Lower lobe of right lung (tissue), 2 donors: ENCODE measurements at regions not wholly inside any gene's neighbourhood (a gene's known extent, or its start where the extent isn't known, plus 50 kb on each side); places are given as distances from the start of the nearest gene placed in this dataset.

Experiments used
- ATAC-seq, 2 donors: fragments of 200-7000 bp; cut with Tn5 transposase; one replicate each; pipeline ENCODE4 v1.9.1; 2020 to 2022; ENCODE audit warnings: mild to moderate bottlenecking in 2 of 2, moderate library complexity in 2 of 2
- DNase-seq: peaks from one replicate; pipeline ENCODE4 v3.0.0-alpha.2; 2020
- H3K27ac ChIP-seq: fragments of 200-600 bp; one replicate; pipeline ENCODE4 v1.8.0; 2022
- H3K27me3 ChIP-seq: fragments of 200-600 bp; one replicate; pipeline ENCODE4 v1.8.0; 2022; ENCODE audit warnings: low read depth
- H3K36me3 ChIP-seq: fragments of 200-600 bp; one replicate; pipeline ENCODE4 v1.8.0; 2022; ENCODE audit warnings: mild to moderate bottlenecking
- H3K4me1 ChIP-seq: fragments of 200-600 bp; one replicate; pipeline ENCODE4 v1.8.0; 2022
- H3K4me3 ChIP-seq: fragments of 200-600 bp; one replicate; pipeline ENCODE4 v1.8.0; 2022; ENCODE audit warnings: mild to moderate bottlenecking
- H3K9me3 ChIP-seq: fragments of 200-600 bp; one replicate; pipeline ENCODE4 v1.8.0; 2022
- intact Hi-C: fragments of 100-400 bp; cut with DNase I; formaldehyde crosslinking; loops from one replicate; pipeline ENCODE4 v1.11.0; 2022
- TF ChIP-seq, protein P1 (sequence below): fragments of 200-600 bp; IDR thresholded peaks from one replicate; pipeline ENCODE4 v1.8.0; 2022; ENCODE audit warnings: antibody characterized with exemption, mild to moderate bottlenecking
- donor health status: DM: no; HTN: yes; CAD: no; lungs with severe emphysema.

DNA sequence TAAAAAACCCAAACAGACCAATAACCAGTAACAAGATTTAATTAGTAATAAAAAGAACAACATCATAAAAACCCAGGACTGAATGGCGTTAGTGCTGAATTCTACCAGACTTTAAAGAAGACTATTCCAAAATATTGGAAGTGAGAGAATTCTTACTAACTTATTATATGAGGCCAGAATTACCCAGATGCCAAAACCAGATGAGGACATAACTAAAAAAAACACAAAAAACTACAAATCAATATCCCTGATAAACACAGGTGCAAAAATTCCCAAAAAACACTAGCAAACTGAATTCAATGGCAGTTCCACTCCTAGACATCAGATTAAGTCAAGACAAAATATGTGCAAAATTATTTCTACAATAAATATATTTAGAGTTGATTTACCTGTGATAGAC is 400.1 kb upstream of the PABPC4L start:
- ATAC-seq (no peak), DNase-seq (no peak)
- H3K4me1 ChIP-seq: no peaks in the 10 kb centered on the region
- no peaks in the 10 kb centered on the region for H3K36me3 ChIP-seq
- no peak overlapping the region for H3K4me3 ChIP-seq
- no peaks in the 10 kb centered on the region for H3K9me3 ChIP-seq
- H3K27ac ChIP-seq: no peak overlapping the region
- TF ChIP-seq, protein P1, sequence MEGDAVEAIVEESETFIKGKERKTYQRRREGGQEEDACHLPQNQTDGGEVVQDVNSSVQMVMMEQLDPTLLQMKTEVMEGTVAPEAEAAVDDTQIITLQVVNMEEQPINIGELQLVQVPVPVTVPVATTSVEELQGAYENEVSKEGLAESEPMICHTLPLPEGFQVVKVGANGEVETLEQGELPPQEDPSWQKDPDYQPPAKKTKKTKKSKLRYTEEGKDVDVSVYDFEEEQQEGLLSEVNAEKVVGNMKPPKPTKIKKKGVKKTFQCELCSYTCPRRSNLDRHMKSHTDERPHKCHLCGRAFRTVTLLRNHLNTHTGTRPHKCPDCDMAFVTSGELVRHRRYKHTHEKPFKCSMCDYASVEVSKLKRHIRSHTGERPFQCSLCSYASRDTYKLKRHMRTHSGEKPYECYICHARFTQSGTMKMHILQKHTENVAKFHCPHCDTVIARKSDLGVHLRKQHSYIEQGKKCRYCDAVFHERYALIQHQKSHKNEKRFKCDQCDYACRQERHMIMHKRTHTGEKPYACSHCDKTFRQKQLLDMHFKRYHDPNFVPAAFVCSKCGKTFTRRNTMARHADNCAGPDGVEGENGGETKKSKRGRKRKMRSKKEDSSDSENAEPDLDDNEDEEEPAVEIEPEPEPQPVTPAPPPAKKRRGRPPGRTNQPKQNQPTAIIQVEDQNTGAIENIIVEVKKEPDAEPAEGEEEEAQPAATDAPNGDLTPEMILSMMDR: no peak
- intact Hi-C loops: no loop called here
- H3K27me3 ChIP-seq: no peaks in the 10 kb centered on the region

DNA sequence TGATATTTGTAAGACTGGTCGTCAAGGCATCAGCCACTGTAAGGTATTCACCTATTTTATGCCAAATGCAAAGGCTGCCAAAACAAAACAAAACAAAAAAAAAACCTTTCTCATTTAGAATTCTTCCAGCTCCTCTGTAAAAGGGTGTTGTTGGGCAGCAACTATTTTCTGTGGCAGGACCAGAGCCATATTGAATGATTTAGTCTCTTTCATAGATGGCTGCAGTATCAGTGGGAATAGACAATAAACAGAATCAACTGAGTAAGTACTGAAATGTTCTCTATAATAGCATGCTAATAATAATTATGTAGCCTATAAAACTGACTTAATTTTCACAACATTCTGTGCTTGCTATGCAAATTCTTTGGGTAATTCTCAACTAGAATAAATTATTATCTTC is 389.7 kb upstream of the PABPC4L start:
- no peaks in the 10 kb centered on the region for H3K36me3 ChIP-seq
- H3K9me3 ChIP-seq: no peaks in the 10 kb centered on the region
- intact Hi-C loops: no loop called here
- DNase-seq: no peak
- H3K27me3 ChIP-seq: no peaks in the 10 kb centered on the region
- ATAC-seq: no peak
- H3K4me3 ChIP-seq: no peak overlapping the region
- TF ChIP-seq, protein P1: no peak
- no peak overlapping the region for H3K27ac ChIP-seq
- no peaks in the 10 kb centered on the region for H3K4me1 ChIP-seq

DNA sequence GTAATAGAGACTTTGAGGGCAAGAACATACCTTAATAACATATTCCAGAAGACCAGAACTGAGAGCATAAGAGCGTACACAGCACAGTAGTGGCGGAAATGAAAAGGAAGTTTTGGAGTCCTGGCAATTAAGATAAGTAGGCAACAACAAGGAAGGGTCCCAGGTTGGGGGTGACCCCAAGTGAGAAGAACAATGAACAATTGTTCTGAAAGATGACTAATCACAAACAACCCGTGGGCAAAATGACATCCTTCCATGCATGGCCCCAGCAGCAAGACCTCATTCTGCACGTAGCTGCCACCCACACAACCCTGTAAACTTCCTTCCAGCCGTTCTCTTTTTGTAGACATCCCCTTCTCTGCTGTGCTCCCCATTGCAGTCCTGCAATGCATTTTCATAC is 384.4 kb upstream of the PABPC4L start:
- TF ChIP-seq, protein P1: no peak
- ATAC-seq: no peak
- Histone ChIP-seq H3K9me3 (no peaks in the 10 kb centered on the region), H3K4me1 (no peaks in the 10 kb centered on the region), H3K4me3 (no peak overlapping the region), H3K27ac (no peak overlapping the region), H3K27me3 (no peaks in the 10 kb centered on the region), H3K36me3 (no peaks in the 10 kb centered on the region)
- intact Hi-C loops: no loop called here
- DNase-seq: no peak

DNA sequence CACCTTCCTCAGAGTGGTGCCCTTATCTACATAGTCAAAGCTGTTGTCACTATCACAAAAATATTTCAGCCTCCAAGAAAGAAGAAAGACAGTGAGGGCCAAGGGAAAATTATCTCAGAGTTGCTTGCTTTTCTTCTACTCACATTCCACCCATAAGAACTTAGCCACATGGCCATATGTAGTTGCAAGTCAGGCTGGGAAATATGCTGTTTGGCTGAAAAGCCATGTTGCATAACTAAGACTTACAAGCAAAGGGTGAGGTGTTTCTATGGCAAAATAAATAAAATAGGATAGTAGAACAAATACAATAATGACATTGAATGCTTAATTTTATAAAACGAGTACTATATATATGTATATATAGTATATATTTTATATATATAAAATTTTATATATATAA is 365.9 kb upstream of the PABPC4L start:
- no peaks in the 10 kb centered on the region for H3K36me3 ChIP-seq
- TF ChIP-seq, protein P1: no peak
- H3K4me3 ChIP-seq: no peak overlapping the region

DNA sequence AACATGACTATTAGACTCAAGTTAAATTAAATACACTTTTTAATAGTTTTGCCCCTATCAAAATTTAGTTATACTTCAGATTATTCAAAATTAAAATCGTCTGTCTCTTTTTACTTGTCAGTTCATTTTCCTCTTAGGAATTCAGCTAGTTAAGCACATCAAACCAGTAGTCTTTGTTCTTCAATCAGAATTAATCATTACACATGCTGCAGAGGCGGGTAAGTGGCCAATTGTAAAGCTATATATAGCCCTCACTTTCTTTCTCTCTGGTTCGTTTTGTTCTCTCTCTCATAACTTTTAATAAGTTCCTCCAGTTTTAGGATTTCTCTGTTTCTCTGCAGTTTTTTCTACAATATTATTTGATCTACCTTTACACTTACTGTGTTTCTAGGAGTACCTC is 359.1 kb upstream of the PABPC4L start:
- H3K36me3 ChIP-seq: no peaks in the 10 kb centered on the region

More for the DNA sequence above, 365.9 kb upstream of the PABPC4L start:
- DNase-seq (no peak), ATAC-seq (no peak)
- no peak overlapping the region for H3K27ac ChIP-seq
- intact Hi-C loops: no loop called here
- H3K4me1 ChIP-seq: no peaks in the 10 kb centered on the region
- no peaks in the 10 kb centered on the region for H3K9me3 ChIP-seq
- no peaks in the 10 kb centered on the region for H3K27me3 ChIP-seq

More for the DNA sequence above, 359.1 kb upstream of the PABPC4L start:
- Histone ChIP-seq H3K27ac (no peak overlapping the region), H3K27me3 (no peaks in the 10 kb centered on the region), H3K4me3 (no peak overlapping the region), H3K4me1 (no peaks in the 10 kb centered on the region), H3K9me3 (no peaks in the 10 kb centered on the region)
- intact Hi-C loops: no loop called here
- no peak for DNase-seq
- TF ChIP-seq, protein P1: no peak
- ATAC-seq: no peak
